GM23248 (cell line): ENCODE measurements at regions not wholly inside any gene's neighbourhood (a gene's known extent, or its start where the extent isn't known, plus 50 kb on each side); places are given as distances from the start of the nearest gene placed in this dataset.

Experiments used
- EZH2 ChIP-seq: fragments of 200-600 bp; sonication (generic); IDR thresholded peaks from 2 replicates; pipeline ENCODE4 v1.6.1; 2018; ENCODE audit warnings: antibody characterized with exemption, mild to moderate bottlenecking; ENCODE audit not compliant: insufficient read depth, poor library complexity, severe bottlenecking
- EZH2phosphoT487 ChIP-seq: fragments of 200-600 bp; sonication (generic); IDR thresholded peaks from 2 replicates; pipeline ENCODE4 v1.6.1; 2018; ENCODE audit warnings: antibody characterized with exemption, moderate library complexity, mild to moderate bottlenecking, low read depth; ENCODE audit not compliant: insufficient read depth

GRCh38 chr10:111923032-111923431 lies 260.5 kb downstream of the GPAM start:
- TF ChIP-seq EZH2, result no peak
- no peak for TF ChIP-seq EZH2phosphoT487
